Glomerular visceral epithelial cell (primary cell): ENCODE measurements at regions not wholly inside any gene's neighbourhood (a gene's known extent, or its start where the extent isn't known, plus 50 kb on each side); places are given as distances from the start of the nearest gene placed in this dataset.

Source experiments
- DNase-seq: peaks from one replicate; pipeline ENCODE4 v3.0.0-alpha.2; 2016; ENCODE audit errors: extremely low spot score

DNA sequence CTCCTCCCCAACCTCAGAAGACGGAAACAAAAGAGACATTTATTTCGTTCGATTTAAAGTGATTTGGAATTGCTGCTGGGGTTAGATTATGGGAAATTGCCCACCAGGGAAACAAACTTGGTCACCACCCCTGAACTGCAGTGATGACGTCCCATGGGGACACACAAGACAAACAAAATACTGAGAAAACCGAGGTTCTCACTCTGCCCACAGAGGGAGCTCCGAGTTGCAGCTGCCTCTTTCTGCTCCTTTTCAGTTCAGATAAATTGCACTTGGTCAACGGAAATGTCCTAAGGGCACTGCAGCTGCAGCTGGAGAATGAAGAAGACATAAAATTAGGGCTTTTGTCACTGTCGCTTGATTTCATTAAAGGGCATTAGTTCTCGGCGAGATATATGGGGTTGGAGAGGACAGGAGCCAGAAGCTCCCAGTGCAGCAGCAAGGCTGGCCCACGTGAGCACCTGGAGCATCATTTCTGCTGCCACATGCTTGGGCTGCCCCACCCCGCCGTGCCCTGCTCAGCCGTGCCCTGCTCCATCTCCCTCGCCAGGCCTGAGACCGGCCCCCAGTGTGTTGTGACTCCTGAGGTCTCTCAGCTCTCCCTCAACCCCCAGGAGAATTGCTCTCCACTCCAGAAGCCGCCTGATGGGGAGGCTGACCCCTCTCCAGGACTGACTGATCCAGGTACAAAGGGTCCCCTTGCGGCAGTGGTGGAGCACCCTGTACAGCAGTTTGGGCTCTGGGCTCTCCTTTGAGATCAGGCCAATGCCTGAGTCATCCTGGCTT is 231.7 kb upstream of the AJAP1 start:
- no peak for DNase-seq

DNA sequence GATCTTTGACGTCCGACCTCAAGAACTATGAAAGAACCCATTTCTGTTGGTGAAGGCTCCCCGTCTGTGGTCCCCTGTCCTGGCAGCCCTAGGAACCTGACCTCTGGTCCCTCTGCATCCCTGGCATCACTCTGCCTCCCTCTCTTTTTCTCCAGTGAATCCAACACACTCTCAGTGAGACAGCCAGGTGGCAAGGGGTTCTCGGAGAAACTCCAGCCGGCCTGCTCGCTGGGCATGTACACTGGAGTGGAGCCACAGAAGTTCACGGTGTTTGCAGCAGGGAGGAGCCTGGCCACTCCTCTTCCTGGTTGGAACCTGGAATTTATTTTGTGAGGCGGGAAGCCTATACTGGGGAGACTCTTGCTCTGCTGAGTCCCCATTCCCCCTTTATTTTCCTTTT is 230.2 kb upstream of the AJAP1 start:
- DNase-seq: no peak

DNA sequence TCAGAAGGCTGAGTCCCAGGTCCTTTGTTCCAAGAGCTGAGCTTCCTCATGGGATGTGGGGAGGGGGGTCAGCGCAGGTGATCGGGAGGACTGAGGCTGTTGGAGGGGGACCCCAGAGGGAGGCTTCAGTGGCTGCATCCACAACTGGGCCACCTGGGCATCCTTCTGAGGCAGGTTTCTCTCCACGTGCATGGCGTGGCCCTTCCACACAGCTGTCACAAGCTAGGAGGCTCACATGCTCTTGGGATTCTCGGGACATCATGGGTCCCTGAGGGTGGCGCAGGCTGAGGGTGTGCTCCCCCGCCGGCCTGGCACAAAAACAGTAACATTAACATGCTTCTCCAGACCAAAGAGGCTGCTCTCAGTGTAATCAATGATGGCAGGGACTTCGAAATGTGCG is 229.6 kb upstream of the AJAP1 start:
- DNase-seq: no peak

DNA sequence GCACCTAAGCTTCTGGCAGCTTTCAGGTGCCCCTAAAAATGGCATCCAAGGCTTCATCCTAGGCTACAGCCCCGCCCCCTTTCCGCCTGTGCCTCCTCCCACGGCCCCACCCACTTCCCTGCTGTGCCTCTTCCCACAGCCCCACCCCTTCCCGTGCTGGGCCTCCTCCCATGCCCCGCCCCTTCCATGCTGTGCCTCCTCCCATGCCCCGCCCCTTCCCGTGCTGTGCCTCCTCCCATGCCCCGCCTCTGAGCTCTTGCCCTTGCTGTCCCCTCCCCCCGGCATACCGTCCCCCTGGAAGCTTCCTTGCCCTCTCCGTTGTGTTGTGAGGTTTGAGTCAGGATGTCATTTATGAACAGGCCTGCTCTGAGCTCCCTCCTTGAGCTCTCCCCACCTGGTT is 228.5 kb upstream of the AJAP1 start:
- DNase-seq: no peak

DNA sequence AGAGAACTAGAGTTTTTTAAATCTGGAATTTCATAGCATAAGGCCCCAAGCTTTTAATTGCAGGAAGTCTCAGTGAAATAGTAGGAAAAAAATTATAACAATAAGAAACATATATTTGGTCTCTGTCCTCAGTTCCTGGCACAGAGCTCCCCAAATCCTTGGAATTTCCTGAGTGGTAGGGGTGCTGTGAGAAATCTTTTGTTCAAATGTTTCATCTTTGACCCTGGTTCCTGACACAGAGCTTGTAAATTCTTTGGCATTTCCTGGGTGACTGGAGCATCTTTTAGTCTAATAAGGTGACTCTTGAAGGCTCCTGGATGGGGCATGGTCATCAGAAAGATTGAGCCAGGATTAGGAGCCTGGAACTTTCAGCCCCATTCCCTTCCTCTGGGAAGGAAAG is 225.7 kb upstream of the AJAP1 start:
- DNase-seq: no peak

DNA sequence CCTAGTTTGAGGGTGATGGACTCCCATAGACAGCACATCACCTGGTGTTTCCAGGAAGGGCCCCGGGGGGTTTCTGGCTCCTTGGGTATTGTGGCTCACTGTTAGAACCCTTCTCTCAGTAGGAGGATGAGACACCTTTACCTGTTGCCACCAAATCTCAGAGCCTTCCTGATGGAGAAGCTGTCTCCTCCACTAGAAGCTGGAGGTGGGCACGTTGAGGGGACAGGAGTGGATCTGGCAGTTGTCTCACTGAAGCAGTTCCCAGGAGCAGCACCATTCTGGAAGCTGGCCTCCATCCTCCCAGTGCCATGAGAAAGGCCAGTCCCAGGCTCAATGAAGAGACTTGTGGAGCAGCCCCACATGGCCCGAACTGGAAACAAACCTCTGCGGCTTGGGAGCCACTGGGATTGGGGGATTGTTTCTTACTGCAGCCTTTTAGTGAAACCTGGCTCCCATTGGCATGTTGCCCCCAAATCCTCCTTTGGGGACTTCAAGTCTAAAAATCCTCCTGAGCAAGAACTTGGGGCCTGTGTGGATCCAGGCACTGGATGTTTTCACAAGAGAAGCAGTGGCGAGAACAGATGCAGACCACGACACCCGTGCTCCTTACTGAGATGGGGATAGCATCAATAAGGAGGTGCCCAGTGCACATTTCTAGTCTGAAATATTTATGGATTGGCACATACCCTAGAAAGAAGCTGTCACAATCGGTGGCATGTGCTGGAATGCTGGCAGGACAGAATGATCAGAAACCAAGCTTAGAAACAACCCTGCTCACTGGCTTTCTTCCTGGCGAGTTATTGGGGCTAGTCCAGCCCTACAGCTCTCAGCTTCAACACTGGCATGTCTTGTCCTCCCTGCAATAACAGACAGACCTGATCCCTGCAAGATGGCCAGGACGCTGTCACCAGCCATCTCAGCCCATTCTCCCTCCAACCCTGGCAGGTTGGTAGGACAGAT is 223.7 kb upstream of the AJAP1 start:
- no peak for DNase-seq

DNA sequence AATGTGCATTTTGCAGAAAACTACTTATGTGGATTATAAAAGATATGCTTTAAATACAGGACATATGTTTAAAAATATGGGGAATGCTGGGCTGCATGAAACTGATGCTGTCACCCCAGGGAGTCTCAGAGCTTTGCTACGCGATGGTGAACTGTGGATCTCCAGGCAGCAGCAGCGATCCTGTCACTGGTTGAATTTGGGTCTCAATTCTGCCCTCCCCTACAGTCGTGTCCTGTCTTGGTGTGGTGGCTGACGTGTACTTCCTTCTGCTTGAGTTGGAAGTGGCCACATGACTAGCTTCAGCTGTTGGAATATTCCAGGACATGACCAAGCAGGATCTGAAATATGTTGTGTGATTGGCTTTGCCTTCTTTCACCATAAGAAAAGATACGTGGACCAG is 222.9 kb upstream of the AJAP1 start:
- DNase-seq: no peak

DNA sequence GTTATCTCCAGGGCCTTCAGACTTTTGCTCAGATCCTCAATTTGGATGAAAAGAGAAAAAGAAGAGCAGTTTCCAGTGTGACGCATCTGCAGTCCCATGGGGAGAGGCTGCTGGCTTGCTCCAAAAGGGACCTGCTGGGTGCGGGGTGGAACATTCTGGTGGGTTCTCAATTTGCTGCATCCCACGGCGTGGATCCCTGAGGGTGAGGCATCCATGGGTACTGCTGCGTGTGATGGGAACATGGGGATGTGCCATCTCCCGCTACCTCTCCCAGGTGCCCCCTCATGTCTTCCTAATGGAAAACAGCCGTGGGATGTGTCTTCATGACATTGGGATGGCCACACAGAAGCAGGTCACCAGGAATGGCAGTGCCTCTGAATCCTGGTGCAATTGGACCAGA is 221.3 kb upstream of the AJAP1 start:
- no peak for DNase-seq

DNA sequence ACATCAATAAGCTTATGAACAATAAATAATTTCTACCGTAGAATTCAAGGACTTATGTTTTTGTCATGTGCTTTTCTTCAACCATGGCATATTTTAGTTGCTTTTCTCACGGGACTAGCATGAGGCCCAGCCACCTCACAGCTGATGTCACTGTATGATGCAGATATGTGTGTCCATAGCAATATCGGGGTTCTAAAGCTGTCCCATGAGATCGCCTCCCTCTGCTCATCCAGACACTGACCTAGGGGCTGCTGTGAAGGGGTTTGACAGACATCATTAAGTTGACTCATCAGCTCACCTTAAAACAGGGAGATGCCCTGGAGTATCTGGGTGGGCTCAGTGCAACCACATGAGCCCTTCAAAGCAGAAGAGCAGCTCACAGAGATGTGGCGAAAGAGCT is 210.3 kb upstream of the AJAP1 start:
- no peak for DNase-seq

DNA sequence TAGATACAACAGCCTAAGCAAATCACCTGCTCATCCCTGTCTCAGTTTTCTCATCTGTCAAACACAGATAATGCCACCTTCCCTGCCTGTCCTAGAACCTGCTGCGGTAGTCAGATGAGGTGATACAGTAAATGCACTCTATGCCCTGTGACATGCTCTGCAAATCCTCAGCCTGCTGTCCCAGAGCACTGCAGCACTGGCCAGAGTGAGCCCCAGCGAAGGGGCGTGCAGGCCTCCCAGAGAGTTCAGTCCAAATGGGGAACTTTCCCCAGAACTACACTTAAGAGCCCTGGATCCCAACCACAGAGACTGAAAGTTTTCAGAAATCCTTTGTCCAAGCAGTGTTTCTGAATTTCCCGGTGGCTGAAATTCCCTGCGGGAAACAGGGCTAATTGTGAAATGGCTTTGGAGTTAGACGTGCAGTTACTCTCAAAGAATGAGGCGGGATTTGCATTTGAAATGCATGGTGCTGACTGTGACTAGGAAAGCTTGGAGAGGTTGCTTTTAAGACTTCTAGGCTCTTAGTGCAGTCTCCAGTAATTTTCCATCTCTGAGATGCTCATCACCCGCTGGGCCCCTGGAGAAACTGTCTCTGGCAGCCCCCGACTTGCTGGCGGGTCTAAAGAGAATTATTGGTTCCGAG is 206.5 kb upstream of the AJAP1 start:
- no peak for DNase-seq

DNA sequence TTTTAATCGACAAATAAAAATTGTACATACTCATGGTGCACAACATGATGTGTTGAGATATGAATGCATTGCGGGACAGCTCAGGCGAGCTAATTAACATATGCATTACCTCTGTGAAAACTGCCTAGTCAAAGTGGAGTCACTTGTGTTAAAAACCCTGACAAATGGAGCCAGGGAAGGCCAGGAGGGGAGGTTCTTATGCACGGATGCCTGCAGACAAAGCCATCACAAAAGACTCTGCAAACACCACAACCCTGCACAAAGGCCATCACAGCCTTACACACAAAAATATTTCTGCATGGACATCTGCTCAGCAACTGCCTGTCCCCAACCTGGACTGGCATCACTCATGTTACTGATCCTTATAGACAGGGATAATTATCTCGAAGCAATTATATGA is 204.4 kb upstream of the AJAP1 start:
- no peak for DNase-seq

DNA sequence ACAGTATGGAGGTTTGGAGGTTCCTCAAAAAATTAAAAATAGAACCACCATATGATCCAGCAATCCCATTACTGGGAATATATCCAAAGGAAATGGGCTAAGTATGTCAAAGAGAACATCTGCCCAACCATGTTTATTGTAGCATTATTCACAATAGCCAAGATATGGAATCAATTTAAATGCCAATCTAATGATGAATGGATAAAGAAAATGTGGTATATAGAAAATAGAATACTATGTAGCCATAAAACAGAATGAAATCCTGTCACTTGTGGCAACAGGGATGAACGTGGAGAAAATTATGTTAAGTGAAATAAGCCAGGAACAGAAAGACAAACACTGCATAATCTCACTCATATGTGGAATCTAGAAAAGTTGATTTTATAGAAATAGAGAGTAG is 201.7 kb upstream of the AJAP1 start:
- no peak for DNase-seq

DNA sequence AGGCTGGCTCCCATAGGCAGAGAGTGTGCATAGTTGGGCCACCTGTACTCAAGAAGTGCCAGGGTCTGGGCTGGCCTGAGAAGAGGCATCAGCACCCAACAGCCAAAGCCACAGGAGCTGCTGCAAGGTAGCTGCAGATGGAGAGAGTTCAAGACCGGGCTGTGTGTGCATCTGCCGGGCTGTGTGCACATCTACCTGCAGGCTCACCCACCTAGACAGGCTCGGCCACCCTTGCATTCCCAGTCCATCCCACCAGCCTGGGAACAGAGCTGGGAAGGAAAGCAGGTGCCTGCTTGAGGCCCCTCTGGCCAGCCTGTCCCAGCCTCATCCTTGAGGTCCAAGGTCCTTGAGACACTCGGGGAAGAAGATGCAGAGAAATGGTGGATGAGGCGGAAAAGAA is 194.4 kb upstream of the AJAP1 start:
- DNase-seq: no peak

DNA sequence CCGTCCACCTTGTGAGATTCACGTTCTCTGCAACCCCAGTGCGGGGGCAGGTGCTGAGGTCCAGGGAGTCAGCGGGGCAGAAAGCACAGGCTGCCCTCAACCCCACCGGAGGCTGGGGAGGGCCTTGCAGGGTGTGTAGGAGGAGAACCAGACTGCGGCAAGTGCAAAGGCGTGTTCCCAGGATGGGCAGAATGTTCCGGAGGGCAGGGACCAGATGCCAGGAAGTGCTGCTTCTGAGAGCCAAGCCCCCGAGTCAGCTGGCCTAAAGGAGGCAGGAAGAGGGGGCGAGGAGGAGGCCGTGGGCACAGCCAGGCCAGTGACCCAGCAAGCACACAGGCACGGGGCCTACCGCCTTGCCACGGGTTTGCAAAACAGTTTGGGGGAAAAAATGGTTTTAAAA is 193.8 kb upstream of the AJAP1 start:
- DNase-seq: no peak

DNA sequence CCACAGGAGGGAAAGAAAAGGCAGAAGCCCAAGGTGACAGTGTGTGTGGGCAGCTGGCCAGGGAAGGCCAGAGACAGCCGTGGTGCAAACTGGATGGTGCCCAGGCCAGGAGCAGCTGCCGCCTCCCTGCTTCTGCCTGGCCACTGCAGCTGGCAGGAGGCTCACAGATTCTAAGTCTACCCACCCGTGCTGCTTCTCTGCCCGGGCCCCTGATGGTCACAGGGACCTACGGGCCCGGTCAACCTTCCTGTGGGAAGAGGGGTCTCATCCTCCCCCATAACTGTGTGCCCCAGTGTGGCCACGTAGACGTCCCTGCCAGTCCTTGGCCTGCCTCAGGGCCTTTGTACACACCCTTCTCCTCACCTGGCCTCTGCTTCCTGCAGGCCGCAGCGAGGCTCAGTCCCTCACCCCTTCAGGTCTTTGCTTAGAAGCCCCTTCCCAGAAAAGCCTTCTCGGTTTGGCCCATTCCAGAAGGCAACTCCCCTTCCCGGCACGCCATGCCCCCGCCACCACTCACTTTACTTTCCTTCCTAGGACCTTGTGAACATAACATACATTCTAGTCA is 192.6 kb upstream of the AJAP1 start:
- no peak for DNase-seq

DNA sequence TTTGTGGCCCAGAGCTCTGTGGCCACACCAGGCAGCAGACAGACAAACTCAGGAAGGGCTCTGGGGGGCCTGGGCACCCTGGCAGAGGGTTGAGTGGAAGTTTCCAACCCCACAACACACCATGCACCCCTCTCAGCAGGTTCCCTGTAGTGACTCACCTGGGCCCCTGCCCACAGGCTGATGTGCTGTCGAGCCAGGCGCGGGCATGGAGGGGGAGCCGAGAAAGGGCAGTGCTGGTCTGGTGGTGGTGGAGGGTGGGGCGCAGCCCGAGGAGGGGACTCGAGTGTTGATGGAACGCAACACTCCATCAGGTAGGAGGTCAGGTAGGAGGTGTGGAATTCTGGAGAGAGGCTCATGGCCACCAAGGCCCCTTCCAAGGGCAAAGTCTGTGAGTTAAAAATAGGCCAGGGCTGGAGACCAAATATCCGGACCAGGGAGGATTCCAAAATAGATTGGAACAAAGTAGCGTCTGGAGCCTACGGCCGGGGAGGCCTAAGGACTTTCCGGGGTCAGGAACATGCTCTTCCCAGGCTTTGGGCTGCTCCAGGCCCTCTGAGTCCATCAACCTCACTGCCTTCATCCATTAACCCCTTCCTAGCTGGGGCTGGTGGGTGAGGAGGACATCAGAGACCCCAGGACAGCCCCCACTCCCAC is 191.5 kb upstream of the AJAP1 start:
- DNase-seq: no peak

DNA sequence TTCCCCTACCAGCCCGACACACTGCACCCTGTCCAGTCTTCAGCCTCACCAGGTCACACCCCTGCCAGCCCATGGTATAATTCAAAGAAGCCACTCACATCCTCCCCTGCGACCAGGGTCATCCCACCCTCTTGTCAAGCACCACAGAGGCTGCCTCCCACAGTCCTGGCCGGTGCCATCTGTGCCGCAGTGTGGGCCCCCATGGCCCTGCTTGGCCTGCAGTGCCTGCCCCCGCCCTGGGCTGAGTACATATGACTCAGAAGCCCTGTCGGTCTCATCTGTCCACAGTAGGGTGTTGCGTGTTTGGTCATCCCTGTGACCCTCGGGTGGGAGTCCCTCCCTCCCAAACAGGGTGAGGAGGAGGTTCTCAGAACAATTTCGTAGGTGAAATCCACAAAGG is 190.8 kb upstream of the AJAP1 start:
- DNase-seq: no peak

DNA sequence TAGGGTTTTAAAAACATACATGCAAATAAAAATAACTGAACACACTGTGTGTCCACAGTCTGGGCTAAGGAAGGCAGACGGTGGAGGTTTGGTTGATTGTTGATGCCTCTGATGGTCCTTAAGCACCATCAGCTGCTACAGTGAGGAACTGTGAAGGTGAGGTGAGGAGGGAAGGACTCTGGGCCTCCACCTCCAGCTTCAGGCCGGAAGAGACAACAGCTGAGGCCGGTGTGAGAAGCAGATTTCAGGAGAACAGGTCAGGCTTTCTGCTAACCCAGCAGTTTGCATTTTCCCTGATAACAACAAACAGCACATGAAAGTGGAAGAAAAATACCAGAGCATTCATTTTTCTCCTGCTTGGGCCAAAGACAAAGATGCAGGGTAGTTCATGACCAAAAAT is 189.9 kb upstream of the AJAP1 start:
- DNase-seq: no peak

DNA sequence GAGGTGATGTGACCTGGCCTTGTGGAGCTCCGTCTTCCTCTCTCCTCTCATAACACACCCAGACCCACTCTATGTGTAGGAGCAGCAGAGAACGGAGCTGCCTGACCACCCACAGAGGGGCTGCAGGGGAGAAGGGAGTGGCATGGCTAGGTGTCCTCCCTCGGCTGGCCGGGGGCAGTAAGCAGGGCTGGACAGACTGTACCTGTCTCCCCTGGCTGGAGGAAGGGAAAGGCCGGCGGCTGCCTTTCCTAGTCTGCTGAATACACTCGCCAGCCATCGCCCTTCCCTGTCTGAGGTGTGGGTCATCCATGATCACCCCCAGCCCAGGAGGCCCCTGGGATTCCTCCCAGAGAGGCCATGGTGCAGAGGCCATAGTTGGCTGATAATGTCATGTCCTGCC is 187.2 kb upstream of the AJAP1 start:
- DNase-seq: no peak

DNA sequence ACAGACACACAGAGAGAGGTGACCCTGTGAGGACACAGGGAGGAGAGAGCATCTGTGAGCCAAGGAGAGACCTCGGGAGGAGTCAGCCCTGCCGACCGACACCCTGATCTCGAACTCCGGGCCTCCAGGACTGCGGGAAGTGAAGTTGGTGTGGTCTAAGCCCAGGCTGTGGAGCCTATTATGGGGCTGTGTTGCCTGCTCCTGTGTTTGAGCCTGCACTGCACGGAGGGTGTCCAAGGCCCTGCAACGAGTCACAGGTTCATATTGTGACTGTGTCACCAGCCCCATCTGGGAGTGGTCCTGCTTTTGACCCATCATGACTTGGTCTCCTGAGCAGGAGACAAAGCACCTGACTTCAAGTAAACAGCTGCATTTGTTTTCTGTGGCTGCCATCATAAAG is 186.0 kb upstream of the AJAP1 start:
- DNase-seq: no peak

DNA sequence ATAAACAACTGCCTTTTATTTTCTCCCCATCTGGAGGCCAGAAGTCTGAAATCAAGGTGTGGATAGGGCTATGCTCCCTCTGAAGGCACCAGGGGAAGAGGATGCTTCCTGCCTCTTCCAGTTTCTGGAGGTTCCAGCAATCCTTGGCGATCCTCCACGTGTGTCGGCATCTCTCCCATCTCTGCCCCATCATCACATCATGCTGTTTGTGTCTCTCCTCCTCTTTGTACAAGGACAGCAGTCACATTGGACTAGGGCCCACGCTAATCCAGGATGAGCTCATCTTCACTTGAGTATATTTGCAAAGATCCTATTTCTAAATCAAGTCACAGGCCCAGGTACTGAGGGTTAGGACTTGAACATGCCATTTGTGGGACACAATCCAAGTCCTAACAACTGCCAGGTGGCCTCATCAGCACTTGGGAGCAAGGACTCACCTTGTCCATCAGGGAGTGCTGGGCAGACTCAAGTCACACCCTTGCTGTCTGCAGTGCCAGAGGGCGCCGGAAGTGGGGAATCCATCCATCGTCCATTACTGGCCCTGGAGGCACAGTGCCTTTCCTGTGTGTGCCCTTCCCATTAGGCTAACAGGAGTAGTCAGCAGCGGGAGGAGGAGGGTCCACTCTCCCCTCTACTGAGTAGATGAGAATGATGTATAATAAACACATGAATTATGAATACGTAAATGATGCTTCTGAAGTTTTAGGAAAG is 185.4 kb upstream of the AJAP1 start:
- no peak for DNase-seq
